Parathyroid adenoma (tissue), 2 donors: ENCODE measurements at regions not wholly inside any gene's neighbourhood (a gene's known extent, or its start where the extent isn't known, plus 50 kb on each side); places are given as distances from the start of the nearest gene placed in this dataset.

Experiments used
- H2AFZ ChIP-seq: fragments of 300-600 bp; sonication (generic); one replicate; pipeline ENCODE4 v1.7.0; 2017; ENCODE audit warnings: antibody characterized with exemption, mild to moderate bottlenecking
- H3K27ac ChIP-seq: fragments of 300-600 bp; sonication (generic); one replicate; pipeline ENCODE4 v1.7.0; 2017
- H3K27me3 ChIP-seq: fragments of 300-600 bp; sonication (generic); one replicate; pipeline ENCODE4 v1.7.0; 2017; ENCODE audit warnings: low read length; ENCODE audit not compliant: control insufficient read depth, insufficient read depth
- H3K36me3 ChIP-seq: fragments of 300-600 bp; sonication (generic); one replicate; pipeline ENCODE4 v1.7.0; 2017; ENCODE audit warnings: low read length; ENCODE audit not compliant: control insufficient read depth, insufficient read depth
- H3K4me1 ChIP-seq: fragments of 300-600 bp; sonication (generic); one replicate; pipeline ENCODE4 v1.7.0; 2017; ENCODE audit warnings: control low read depth
- H3K4me2 ChIP-seq: fragments of 300-600 bp; sonication (generic); one replicate; pipeline ENCODE4 v1.7.0; 2017; ENCODE audit warnings: low read length
- H3K4me3 ChIP-seq: fragments of 300-600 bp; sonication (generic); one replicate; pipeline ENCODE4 v1.7.0; 2017; ENCODE audit warnings: low read depth, low read length
- H3K79me2 ChIP-seq: fragments of 300-600 bp; sonication (generic); one replicate; pipeline ENCODE4 v1.7.0; 2017; ENCODE audit warnings: control low read depth
- H3K9ac ChIP-seq: fragments of 300-600 bp; sonication (generic); one replicate; pipeline ENCODE4 v1.7.0; 2017; ENCODE audit warnings: mild to moderate bottlenecking
- H3K9me3 ChIP-seq: fragments of 300-600 bp; sonication (generic); one replicate; pipeline ENCODE4 v1.7.0; 2017; ENCODE audit warnings: low read length; ENCODE audit not compliant: control insufficient read depth
- TF ChIP-seq, protein P1 (sequence below): fragments of 300-600 bp; sonication (generic); IDR thresholded peaks from one replicate; pipeline ENCODE4 v1.7.0; 2017; ENCODE audit warnings: antibody characterized with exemption, mild to moderate bottlenecking
- donor health status: primary hyperparathyroidism.

DNA sequence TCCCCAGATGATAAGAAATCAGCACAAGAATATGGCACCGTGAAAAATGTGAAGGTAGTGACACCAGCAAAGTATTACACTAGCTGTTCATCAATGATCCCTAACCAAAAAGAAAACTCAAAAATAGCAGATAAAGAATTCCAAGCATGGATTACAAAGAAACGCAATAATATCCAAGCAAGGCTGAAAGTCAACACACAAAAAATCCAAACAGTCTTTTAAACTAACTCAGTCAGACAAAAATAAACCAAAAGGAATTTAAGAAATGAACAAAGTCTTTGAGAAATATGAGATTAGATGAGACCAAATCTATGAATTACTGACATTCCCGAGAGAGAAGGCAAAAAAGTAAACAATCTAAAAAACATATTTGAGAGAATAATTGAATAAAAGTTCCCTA is 976.1 kb upstream of the MAP3K7 start:
- no peaks in the 10 kb centered on the region for H3K27me3 ChIP-seq
- no peaks in the 10 kb centered on the region for H3K4me1 ChIP-seq
- H3K27ac ChIP-seq: no peak overlapping the region
- no peaks in the 10 kb centered on the region for H3K9me3 ChIP-seq
- no peak overlapping the region for H3K4me2 ChIP-seq
- TF ChIP-seq, protein P1, sequence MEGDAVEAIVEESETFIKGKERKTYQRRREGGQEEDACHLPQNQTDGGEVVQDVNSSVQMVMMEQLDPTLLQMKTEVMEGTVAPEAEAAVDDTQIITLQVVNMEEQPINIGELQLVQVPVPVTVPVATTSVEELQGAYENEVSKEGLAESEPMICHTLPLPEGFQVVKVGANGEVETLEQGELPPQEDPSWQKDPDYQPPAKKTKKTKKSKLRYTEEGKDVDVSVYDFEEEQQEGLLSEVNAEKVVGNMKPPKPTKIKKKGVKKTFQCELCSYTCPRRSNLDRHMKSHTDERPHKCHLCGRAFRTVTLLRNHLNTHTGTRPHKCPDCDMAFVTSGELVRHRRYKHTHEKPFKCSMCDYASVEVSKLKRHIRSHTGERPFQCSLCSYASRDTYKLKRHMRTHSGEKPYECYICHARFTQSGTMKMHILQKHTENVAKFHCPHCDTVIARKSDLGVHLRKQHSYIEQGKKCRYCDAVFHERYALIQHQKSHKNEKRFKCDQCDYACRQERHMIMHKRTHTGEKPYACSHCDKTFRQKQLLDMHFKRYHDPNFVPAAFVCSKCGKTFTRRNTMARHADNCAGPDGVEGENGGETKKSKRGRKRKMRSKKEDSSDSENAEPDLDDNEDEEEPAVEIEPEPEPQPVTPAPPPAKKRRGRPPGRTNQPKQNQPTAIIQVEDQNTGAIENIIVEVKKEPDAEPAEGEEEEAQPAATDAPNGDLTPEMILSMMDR: no peak
- no peaks in the 10 kb centered on the region for H3K79me2 ChIP-seq
- no peak overlapping the region for H3K9ac ChIP-seq
- no peaks in the 10 kb centered on the region for H3K36me3 ChIP-seq
- H2AFZ ChIP-seq: no peak overlapping the region
- H3K4me3 ChIP-seq: no peak overlapping the region

DNA sequence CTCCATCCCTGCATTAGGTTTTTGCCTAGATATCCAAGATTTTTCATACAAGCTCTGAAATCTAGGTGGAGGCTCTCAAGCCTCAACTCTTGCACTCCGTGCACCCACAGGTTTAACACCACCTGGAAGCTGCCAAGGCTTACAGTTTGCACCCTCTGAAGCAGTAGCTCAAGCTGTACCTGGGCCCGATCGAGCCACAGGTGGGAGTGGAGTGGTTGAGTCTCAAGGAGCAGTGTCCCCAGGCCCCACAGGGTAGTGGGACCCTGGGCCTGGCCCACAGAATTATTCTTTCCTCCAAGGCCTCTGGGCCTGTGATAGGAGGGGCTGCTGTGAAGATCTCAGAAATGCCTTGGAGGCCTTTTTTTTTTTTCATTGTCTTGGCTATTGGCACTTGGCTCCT is 973.5 kb upstream of the MAP3K7 start:
- H3K27ac ChIP-seq: no peak overlapping the region
- no peak overlapping the region for H2AFZ ChIP-seq
- no peaks in the 10 kb centered on the region for H3K79me2 ChIP-seq
- no peaks in the 10 kb centered on the region for H3K9me3 ChIP-seq
- TF ChIP-seq, protein P1: no peak
- H3K9ac ChIP-seq: no peak overlapping the region
- no peak overlapping the region for H3K4me2 ChIP-seq
- no peak overlapping the region for H3K4me3 ChIP-seq
- no peaks in the 10 kb centered on the region for H3K4me1 ChIP-seq
- H3K27me3 ChIP-seq: no peaks in the 10 kb centered on the region
- H3K36me3 ChIP-seq: no peaks in the 10 kb centered on the region

DNA sequence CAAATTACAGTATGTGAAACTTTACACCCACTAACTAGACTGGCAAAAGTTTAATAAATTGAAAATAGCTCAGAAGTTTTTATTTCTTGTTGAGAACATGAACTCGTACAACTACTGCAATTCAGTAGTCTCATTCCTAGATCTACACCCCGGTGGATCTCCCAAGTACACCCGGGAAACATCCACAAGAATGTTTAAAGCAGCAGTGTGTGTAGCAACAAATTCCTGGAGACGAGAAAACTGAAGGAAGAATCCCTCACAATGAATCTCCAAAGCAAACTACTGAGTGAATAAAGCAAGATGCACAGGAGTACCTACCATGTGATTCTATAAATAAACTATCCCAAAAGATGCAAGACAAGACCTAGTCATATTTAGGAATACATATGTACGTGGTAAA is 954.0 kb upstream of the MAP3K7 start:
- H3K27ac ChIP-seq: no peak overlapping the region
- no peaks in the 10 kb centered on the region for H3K9me3 ChIP-seq
- no peak overlapping the region for H3K9ac ChIP-seq
- no peak overlapping the region for H3K4me2 ChIP-seq
- no peaks in the 10 kb centered on the region for H3K4me1 ChIP-seq
- TF ChIP-seq, protein P1: no peak
- H3K4me3 ChIP-seq: no peak overlapping the region
- H3K79me2 ChIP-seq: no peaks in the 10 kb centered on the region
- H3K27me3 ChIP-seq: no peaks in the 10 kb centered on the region
- no peak overlapping the region for H2AFZ ChIP-seq
- H3K36me3 ChIP-seq: no peaks in the 10 kb centered on the region

DNA sequence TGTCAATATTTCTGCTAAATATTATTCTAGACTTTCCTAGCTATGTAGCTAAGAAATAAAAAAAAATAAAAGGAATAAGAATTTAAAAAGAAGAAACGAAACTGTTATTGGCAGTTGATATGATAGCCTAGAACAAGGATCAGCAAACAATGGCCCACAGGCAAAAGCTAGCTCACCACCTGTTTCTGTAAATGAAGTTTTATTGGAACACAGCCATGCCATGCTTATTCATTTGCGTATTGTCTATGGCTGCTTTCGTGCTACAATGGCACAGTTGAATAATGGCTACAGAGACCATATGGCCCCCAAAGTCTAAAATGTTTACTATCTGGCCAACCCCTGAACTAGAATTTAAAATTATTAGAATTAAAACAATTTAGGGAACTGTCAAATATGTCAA is 952.6 kb upstream of the MAP3K7 start:
- Histone ChIP-seq H3K4me1 (no peaks in the 10 kb centered on the region), H3K9ac (no peak overlapping the region), H3K9me3 (no peaks in the 10 kb centered on the region), H3K36me3 (no peaks in the 10 kb centered on the region), H3K4me3 (no peak overlapping the region), H3K79me2 (no peaks in the 10 kb centered on the region), H2AFZ (no peak overlapping the region), H3K4me2 (no peak overlapping the region), H3K27me3 (no peaks in the 10 kb centered on the region), H3K27ac (no peak overlapping the region)
- TF ChIP-seq, protein P1: no peak

DNA sequence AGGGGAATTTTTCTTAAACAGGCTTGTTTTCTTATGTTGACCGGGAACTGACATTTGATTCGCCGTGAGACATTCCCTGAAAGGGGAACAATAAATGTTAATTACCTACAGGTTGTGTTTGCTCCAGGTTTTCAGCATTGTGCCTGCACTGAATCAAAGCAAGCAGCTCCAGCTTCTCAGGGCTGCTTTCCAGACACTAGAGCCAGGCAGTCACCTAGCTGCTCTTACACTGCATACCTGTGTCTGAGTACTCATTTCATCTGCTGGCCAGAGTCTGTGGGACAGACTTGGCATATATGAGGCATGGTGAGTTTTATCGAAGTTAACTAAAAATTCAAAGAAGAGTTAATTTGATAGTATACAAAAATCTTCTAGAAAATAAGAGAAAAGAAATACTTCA is 951.8 kb upstream of the MAP3K7 start:
- no peaks in the 10 kb centered on the region for H3K4me1 ChIP-seq
- no peak overlapping the region for H3K4me2 ChIP-seq
- no peaks in the 10 kb centered on the region for H3K36me3 ChIP-seq
- H3K9ac ChIP-seq: no peak overlapping the region
- TF ChIP-seq, protein P1: no peak
- H3K27ac ChIP-seq: no peak overlapping the region
- H2AFZ ChIP-seq: no peak overlapping the region
- no peaks in the 10 kb centered on the region for H3K79me2 ChIP-seq
- no peak overlapping the region for H3K4me3 ChIP-seq
- no peaks in the 10 kb centered on the region for H3K9me3 ChIP-seq
- H3K27me3 ChIP-seq: no peaks in the 10 kb centered on the region
